ENCODE measurements at regions not wholly inside any gene's neighbourhood (a gene's known extent, or its start where the extent isn't known, plus 50 kb on each side); places are given as distances from the start of the nearest gene placed in this dataset.
"Not testable (repeated sequence)": the region's sequence is repeated elsewhere in the genome, so short reads cannot be mapped to it uniquely, and the experiment has no call there.

DNA sequence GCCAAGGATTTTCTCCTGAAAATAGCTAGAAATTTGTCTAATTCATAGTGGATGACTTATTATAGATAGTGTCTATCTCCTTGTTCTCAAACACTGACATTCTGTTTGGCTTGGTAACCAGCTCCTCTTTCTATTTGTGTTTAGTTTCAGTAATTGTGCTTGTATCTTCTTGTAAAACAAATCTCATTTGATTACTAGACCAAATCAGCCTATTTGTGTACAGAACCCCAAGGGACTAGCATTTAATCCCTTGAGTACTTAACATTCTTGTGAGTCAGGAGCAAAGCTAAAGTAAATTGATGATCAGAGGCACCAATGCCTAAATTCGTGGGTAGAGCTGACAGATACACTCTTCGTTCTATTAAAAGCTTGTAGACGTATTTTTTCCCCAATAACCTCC lies 306.5 kb upstream of the SLITRK3 start:
- ChIA-PET CTCF (no interaction called here), POLR2A (no interaction called here)
- TF ChIP-seq FOXM1 (IDR thresholded peaks at IDR 0.05; ENCODE audit: borderline replicate concordance) (no peak), CTBP1 (IDR thresholded peaks at IDR 0.05; ENCODE audit: borderline replicate concordance) (no peak), L3MBTL2 (conservative IDR thresholded peaks at IDR 0.05) (no peak), NFRKB (IDR thresholded peaks at IDR 0.05) (no peak), FOXA1 (IDR thresholded peaks at IDR 0.05) (no peak), ARNT (IDR thresholded peaks at IDR 0.05) (no peak), TARDBP (IDR thresholded peaks at IDR 0.05) (no peak), SUZ12 (IDR thresholded peaks at IDR 0.05) (no peak), ELF4 (IDR thresholded peaks at IDR 0.05) (no peak), HDGF (IDR thresholded peaks at IDR 0.05; ENCODE audit: borderline replicate concordance) (no peak), BHLHE40 (IDR thresholded peaks at IDR 0.05; ENCODE audit: borderline replicate concordance) (no peak), ZNF384 (IDR thresholded peaks at IDR 0.05) (no peak), SP1 (IDR thresholded peaks at IDR 0.05) (no peak), FOXK2 (IDR thresholded peaks at IDR 0.05) (no peak)
- no peak for DNase-seq (ENCODE audit: extremely low spot score)

DNA sequence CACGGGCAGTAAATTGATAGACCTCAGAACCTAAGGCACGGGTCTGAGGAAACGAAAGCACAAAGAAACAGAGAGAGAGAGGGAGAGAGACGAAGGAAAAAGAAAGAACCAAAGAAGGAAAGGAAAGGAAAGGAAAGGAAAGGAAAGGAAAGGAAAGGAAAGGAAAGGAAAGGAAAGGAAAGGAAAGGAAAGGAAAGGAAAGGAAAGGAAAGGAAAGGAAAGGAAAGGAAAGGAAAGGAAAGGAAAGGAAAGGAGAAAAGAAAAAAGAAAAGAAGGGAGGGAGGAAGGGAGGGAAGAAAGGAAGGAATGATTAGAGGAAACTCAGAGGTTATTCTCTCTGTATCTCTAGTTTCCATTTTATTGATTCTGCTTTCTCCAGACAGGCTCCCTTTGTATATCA lies 302.6 kb upstream of the SLITRK3 start:
- DNase-seq (ENCODE audit: extremely low spot score); CTCF ChIA-PET; POLR2A ChIA-PET: not testable (repeated sequence)

DNA sequence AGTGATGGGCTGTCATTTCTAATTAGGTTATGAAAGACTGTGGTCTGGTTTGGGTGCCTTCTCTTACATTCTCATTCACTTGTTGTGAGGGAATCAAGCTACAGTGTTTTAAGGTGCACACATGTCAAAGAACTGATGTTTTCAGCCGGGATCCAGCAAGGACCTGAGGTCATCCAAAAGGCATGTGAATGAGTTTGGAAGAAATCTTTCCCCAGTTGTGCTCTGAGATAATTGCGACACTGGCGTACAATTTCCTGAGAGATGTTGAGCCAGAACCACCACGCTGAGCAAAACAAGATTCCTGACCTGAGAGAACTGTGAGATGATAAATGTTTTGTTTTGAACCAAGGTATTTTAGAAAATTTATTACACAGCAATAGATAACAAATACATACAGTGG lies 295.3 kb upstream of the SLITRK3 start:
- ChIA-PET CTCF (no interaction called here), POLR2A (no interaction called here)

DNA sequence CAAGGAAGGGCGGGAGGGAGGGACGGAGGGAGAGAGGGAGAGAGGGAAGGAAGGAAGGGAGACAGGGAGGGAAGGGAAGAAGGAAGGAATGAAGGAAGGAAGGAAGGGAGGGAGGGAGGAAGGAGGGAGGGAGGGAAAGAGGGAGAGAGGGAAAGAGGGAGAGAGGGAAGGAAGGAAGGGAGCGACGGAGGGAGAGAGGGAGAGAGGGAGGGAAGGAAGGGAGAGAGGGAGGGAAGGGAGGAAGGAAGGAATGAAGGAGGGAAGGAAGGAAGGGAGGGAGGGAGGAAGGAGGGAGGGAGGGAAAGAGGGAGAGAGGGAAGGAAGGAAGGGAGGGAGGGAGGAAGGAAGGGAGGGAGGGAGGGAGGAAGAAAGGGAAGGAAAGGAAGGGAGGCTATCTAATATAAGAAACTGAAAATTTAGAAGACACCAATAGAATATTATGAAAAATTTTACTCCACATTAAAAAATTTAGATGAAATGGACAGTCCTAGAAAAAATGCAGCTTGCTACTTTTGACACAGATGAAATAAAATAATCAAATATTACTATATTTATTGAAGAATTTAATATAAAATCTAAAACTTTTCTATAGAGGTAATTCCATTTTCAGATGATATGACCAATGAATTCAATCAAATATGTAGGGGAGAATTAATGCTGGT lies 280.3 kb upstream of the SLITRK3 start:
- no peak for DNase-seq (ENCODE audit: extremely low spot score)
- no peak for TF ChIP-seq NFRKB (IDR thresholded peaks at IDR 0.05)
- TF ChIP-seq FOXM1 (IDR thresholded peaks at IDR 0.05; ENCODE audit: borderline replicate concordance) = no peak
- no peak for TF ChIP-seq HDGF (IDR thresholded peaks at IDR 0.05; ENCODE audit: borderline replicate concordance)
- POLR2A ChIA-PET = no interaction called here
- CTCF ChIA-PET = no interaction called here

More for the DNA sequence above, 295.3 kb upstream of the SLITRK3 start:
- DNase-seq (ENCODE audit: extremely low spot score) = no peak
- no peak for TF ChIP-seq FOXA1 (IDR thresholded peaks at IDR 0.05)
- TF ChIP-seq ELF4 (IDR thresholded peaks at IDR 0.05) = no peak
- TF ChIP-seq NFRKB (IDR thresholded peaks at IDR 0.05) = no peak
- no peak for TF ChIP-seq CTBP1 (IDR thresholded peaks at IDR 0.05; ENCODE audit: borderline replicate concordance)
- no peak for TF ChIP-seq FOXM1 (IDR thresholded peaks at IDR 0.05; ENCODE audit: borderline replicate concordance)
- no peak for TF ChIP-seq LEF1 (IDR thresholded peaks at IDR 0.05; ENCODE audit: borderline replicate concordance)
- no peak for TF ChIP-seq TARDBP (IDR thresholded peaks at IDR 0.05)
- TF ChIP-seq ARNT (IDR thresholded peaks at IDR 0.05) = no peak
- TF ChIP-seq SP1 (IDR thresholded peaks at IDR 0.05) = no peak
- TF ChIP-seq L3MBTL2 (conservative IDR thresholded peaks at IDR 0.05) = no peak
- TF ChIP-seq HDGF (IDR thresholded peaks at IDR 0.05; ENCODE audit: borderline replicate concordance) = no peak
- TF ChIP-seq FOXK2 (IDR thresholded peaks at IDR 0.05) = no peak
- TF ChIP-seq BHLHE40 (IDR thresholded peaks at IDR 0.05; ENCODE audit: borderline replicate concordance) = no peak

DNA sequence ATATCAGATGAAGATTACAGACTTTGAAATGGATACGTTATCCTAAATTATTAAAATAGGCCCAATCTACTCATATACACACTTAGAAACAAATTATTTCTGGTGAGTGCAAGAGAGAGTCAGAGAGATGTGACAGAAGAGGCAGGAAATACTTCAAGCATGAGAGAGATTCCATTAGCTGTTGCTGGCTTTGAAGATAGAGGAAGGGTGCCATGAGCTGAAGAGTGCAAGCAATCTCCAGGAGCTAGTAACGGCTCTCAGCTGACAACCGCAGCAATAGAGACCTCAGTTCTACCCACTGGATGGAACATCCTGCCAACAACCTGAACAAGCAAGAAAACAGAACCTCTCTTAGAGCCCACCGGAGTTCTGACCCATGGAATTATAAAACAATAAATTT lies 270.7 kb upstream of the SLITRK3 start:
- ChIA-PET CTCF (no interaction called here), POLR2A (no interaction called here)
- DNase-seq (ENCODE audit: extremely low spot score) = no peak
- no peak for TF ChIP-seq ZNF384 (IDR thresholded peaks at IDR 0.05)

DNA sequence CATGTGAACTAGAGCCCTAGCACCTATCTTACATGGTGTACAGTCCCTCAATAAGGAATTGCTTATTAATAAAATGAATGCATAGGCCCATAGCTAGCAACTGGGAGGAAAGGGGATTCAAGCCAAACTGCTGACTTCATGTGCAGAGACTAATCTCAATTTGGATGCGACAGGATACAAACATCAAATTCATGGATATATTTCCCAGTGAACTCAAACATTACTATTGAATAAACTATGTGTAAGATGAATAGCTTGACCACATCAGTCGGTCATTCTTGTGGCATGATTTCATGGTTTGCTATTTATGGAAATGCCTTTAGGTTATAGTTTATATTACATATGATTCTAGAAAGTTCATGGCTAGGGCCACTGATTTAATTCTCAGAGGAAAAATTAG lies 268.6 kb upstream of the SLITRK3 start:
- no peak for DNase-seq (ENCODE audit: extremely low spot score)
- ChIA-PET CTCF (no interaction called here), POLR2A (no interaction called here)
- TF ChIP-seq CTBP1 (IDR thresholded peaks at IDR 0.05; ENCODE audit: borderline replicate concordance) (no peak), LEF1 (IDR thresholded peaks at IDR 0.05; ENCODE audit: borderline replicate concordance) (no peak)

DNA sequence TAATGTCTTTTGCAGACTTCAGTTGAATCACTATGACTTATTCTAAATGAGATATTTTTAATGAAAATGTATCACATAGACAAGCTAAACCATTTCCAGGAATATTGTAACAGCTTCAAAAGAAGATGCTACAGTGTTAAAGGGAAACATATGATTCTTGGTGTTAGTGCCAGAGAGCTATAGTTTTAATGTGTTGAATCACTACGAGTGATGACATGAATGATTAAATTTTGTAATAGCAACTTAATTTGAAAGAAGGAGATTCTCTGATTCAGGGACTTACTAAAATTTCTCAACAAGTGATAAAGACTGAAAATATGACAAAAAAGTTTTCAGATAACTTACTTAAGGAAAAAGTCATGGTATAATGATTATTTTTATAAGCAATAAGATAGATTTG lies 267.3 kb upstream of the SLITRK3 start:
- no peak for DNase-seq (ENCODE audit: extremely low spot score)
- ChIA-PET CTCF (no interaction called here), POLR2A (no interaction called here)
- no peak for TF ChIP-seq FOXM1 (IDR thresholded peaks at IDR 0.05; ENCODE audit: borderline replicate concordance)
- TF ChIP-seq SUZ12 (IDR thresholded peaks at IDR 0.05) = no peak
- no peak for TF ChIP-seq ARNT (IDR thresholded peaks at IDR 0.05)
- no peak for TF ChIP-seq FOXA1 (IDR thresholded peaks at IDR 0.05)
- TF ChIP-seq ZNF384 (IDR thresholded peaks at IDR 0.05) = no peak
- no peak for TF ChIP-seq HDGF (IDR thresholded peaks at IDR 0.05; ENCODE audit: borderline replicate concordance)
- no peak for TF ChIP-seq CTBP1 (IDR thresholded peaks at IDR 0.05; ENCODE audit: borderline replicate concordance)
- TF ChIP-seq SP1 (IDR thresholded peaks at IDR 0.05) = no peak
- no peak for TF ChIP-seq TARDBP (IDR thresholded peaks at IDR 0.05)
- TF ChIP-seq ELF4 (IDR thresholded peaks at IDR 0.05) = no peak
- no peak for TF ChIP-seq L3MBTL2 (conservative IDR thresholded peaks at IDR 0.05)
- no peak for TF ChIP-seq BHLHE40 (IDR thresholded peaks at IDR 0.05; ENCODE audit: borderline replicate concordance)
- TF ChIP-seq FOXK2 (IDR thresholded peaks at IDR 0.05) = no peak
- TF ChIP-seq LEF1 (IDR thresholded peaks at IDR 0.05; ENCODE audit: borderline replicate concordance) = no peak
- no peak for TF ChIP-seq NFRKB (IDR thresholded peaks at IDR 0.05)
- TF ChIP-seq, protein P1, sequence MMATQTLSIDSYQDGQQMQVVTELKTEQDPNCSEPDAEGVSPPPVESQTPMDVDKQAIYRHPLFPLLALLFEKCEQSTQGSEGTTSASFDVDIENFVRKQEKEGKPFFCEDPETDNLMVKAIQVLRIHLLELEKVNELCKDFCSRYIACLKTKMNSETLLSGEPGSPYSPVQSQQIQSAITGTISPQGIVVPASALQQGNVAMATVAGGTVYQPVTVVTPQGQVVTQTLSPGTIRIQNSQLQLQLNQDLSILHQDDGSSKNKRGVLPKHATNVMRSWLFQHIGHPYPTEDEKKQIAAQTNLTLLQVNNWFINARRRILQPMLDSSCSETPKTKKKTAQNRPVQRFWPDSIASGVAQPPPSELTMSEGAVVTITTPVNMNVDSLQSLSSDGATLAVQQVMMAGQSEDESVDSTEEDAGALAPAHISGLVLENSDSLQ (IDR thresholded peaks at IDR 0.05) = no peak

DNA sequence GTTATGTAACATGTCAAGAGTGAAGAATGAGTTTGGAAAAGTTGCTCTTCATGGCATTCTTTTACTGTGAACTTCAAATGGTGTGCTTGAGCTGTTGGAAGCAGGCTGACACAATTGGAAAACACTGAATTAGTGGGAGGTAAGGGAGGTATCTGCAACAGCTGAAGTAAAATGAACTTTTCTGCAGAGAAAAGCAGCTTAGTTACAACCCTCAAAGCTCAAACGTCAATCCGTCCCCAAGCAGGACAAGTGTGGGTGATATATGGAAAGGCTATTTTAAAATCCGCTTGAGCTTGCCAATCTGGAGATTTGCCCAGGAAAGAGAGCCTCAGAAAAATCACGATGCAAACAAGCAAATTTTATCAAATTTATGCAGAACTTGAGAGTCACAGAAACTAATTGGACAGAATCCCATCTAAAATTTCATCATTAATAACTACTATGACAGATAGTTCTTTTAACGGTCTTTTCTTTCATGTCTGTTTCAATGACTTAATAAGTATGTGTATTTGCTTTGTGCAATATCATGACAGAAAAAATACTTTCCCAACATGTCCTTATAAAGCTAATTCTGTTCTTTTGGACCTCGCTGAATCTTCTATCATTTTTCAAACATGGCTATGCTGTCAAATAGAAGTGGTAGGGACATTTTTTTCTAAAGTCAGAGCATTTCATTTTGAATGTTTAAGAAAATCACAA lies 266.6 kb upstream of the SLITRK3 start:
- ChIA-PET POLR2A (no interaction called here), CTCF (no interaction called here)
- no peak for DNase-seq (ENCODE audit: extremely low spot score)
- TF ChIP-seq LEF1 (IDR thresholded peaks at IDR 0.05; ENCODE audit: borderline replicate concordance) = no peak
- no peak for TF ChIP-seq CTBP1 (IDR thresholded peaks at IDR 0.05; ENCODE audit: borderline replicate concordance)
- TF ChIP-seq NFRKB (IDR thresholded peaks at IDR 0.05) = no peak
- TF ChIP-seq BHLHE40 (IDR thresholded peaks at IDR 0.05; ENCODE audit: borderline replicate concordance) = no peak
- TF ChIP-seq FOXA1 (IDR thresholded peaks at IDR 0.05) = no peak
- no peak for TF ChIP-seq HDGF (IDR thresholded peaks at IDR 0.05; ENCODE audit: borderline replicate concordance)

Measured in HEK293T (cell line).